OCI-LY7 (cell line): ENCODE measurements at regions not wholly inside any gene's neighbourhood (a gene's known extent, or its start where the extent isn't known, plus 50 kb on each side); places are given as distances from the start of the nearest gene placed in this dataset.

ENCODE experiments used
- BruUV-seq: library from RNA; stranded (reverse); fragments of 400-500 nt; replicated peaks from 2 replicates; lab custom pipeline; 2021; lab: Mats Ljungman, UMichigan
- CTCF ChIA-PET: fragments of 300-600 bp; sonication (Branson Sonifier 250); formaldehyde crosslinking; loops from one replicate; lab custom pipeline; 2022; ENCODE audit warnings: antibody characterized with exemption; ENCODE audit not compliant: unreplicated experiment; lab: Charles Lee
- POLR2A ChIA-PET: fragments of 300-600 bp; sonication (Branson Sonifier 250); formaldehyde crosslinking; loops from one replicate; lab custom pipeline; 2022; ENCODE audit warnings: antibody characterized with exemption; lab: Charles Lee
- DNase-seq: peaks from one replicate; pipeline ENCODE4 v3.0.0-alpha.2; 2015; ENCODE audit warnings: low spot score
- H2AFZ ChIP-seq: fragments of 200-600 bp; sonication (generic), shearing (Covaris generic); 2 replicates; pipeline ENCODE4 v1.6.1; 2014; ENCODE audit warnings: mild to moderate bottlenecking, antibody characterized with exemption, low read length, moderate library complexity
- H3K27ac ChIP-seq: fragments of 200-600 bp; sonication (generic); 2 replicates; pipeline ENCODE4 v1.5.1; 2014; ENCODE audit warnings: mixed run types, low read depth, mild to moderate bottlenecking, moderate library complexity, low read length, inconsistent platforms; ENCODE audit not compliant: poor library complexity, severe bottlenecking
- H3K36me3 ChIP-seq: fragments of 200-600 bp; sonication (generic); 2 replicates; pipeline ENCODE4 v1.6.1; 2014; ENCODE audit warnings: mild to moderate bottlenecking, antibody characterized with exemption, low read length, moderate library complexity, mixed read lengths; ENCODE audit not compliant: insufficient read depth
- H3K4me1 ChIP-seq: fragments of 200-600 bp; sonication (generic); 2 replicates; pipeline ENCODE4 v1.5.1; 2014; ENCODE audit warnings: mild to moderate bottlenecking, low read length; ENCODE audit not compliant: insufficient read depth, poor library complexity, severe bottlenecking
- H3K4me2 ChIP-seq: fragments of 200-600 bp; sonication (generic); 2 replicates; pipeline ENCODE4 v1.6.1; 2014; ENCODE audit warnings: mild to moderate bottlenecking, low read length
- H3K4me3 ChIP-seq: fragments of 200-600 bp; sonication (generic); 2 replicates; pipeline ENCODE4 v1.5.1; 2014; ENCODE audit warnings: mild to moderate bottlenecking, low read depth, low read length; ENCODE audit not compliant: poor library complexity, severe bottlenecking
- H3K79me2 ChIP-seq: fragments of 200-600 bp; sonication (generic); 2 replicates; pipeline ENCODE4 v1.6.1; 2016; ENCODE audit warnings: low read depth, mild to moderate bottlenecking, low read length, moderate library complexity, mixed read lengths; ENCODE audit not compliant: insufficient read depth
- H3K9me2 ChIP-seq: fragments of 200-600 bp; sonication (generic); 2 replicates; pipeline ENCODE4 v1.6.1; 2016; ENCODE audit warnings: mild to moderate bottlenecking, low read length, mixed read lengths; ENCODE audit not compliant: insufficient read depth
- H3K9me3 ChIP-seq: fragments of 200-600 bp; sonication (generic); 2 replicates; pipeline ENCODE4 v1.6.1; 2014; ENCODE audit warnings: mild to moderate bottlenecking, mixed run types, low read length, mixed read lengths
- H4K20me1 ChIP-seq: fragments of 200-600 bp; sonication (generic); 2 replicates; pipeline ENCODE4 v1.6.1; 2014; ENCODE audit warnings: mild to moderate bottlenecking, antibody characterized with exemption, low read length, moderate library complexity, mixed read lengths; ENCODE audit not compliant: insufficient read depth
- EZH2phosphoT487 ChIP-seq: fragments of 200-600 bp; sonication (generic); IDR thresholded peaks from 2 replicates; pipeline ENCODE4 v1.6.1; 2018; ENCODE audit warnings: low read depth, borderline replicate concordance, mild to moderate bottlenecking, mixed run types, antibody characterized with exemption, low read length, moderate library complexity, mixed read lengths
- intact Hi-C: fragments of 100-400 bp; cut with micrococcal nuclease; formaldehyde crosslinking; loops from one replicate; pipeline ENCODE4 v1.10.0; 2022; ENCODE audit not compliant: unreplicated experiment
- TF ChIP-seq, protein P1 (sequence below): fragments of 200-600 bp; sonication (generic); conservative IDR thresholded peaks from 2 replicates; pipeline ENCODE4 v1.5.1; 2014; ENCODE audit warnings: mild to moderate bottlenecking, antibody characterized with exemption, low read length, moderate library complexity, mixed read lengths

DNA sequence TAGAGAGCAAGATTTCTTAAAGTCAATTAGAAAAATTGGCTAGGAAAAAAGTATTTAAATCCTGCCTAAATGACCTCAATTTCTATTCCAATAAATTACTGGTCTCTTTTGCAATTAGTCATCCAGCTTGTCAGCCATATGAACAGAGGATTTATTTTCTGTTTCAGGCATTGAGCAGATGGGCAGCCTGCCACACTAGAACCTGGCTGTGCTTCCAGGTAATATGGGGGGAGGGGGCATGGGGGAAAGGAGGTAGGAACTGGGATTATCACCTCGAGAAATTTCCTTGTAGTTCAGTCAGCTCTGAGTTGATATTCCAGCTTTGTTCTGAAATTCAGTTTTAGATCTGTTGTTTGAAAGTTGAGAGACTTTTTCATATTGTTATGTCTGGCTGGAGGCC is 206.3 kb upstream of the LCORL start:
- Histone ChIP-seq H3K4me3 (no peak overlapping the region), H2AFZ (no peak overlapping the region), H3K9me3 (no peaks in the 10 kb centered on the region), H3K9me2 (no peaks in the 10 kb centered on the region), H3K4me2 (no peak overlapping the region), H3K36me3 (no peaks in the 10 kb centered on the region), H3K4me1 (no peaks in the 10 kb centered on the region), H4K20me1 (no peaks in the 10 kb centered on the region), H3K27ac (no peak overlapping the region), H3K79me2 (no peaks in the 10 kb centered on the region)
- DNase-seq, result no peak
- intact Hi-C loops, result no loop called here
- ChIA-PET POLR2A (interaction anchor here (0.7 kb wide), 2 partner anchors 10 to 164 kb away, joined by 5 to 7 read pairs; no protein-coding TSS in a partner anchor), CTCF (no interaction called here)
- BruUV-seq, result no TSS peak
- no peak for TF ChIP-seq EZH2phosphoT487
- TF ChIP-seq, protein P1, sequence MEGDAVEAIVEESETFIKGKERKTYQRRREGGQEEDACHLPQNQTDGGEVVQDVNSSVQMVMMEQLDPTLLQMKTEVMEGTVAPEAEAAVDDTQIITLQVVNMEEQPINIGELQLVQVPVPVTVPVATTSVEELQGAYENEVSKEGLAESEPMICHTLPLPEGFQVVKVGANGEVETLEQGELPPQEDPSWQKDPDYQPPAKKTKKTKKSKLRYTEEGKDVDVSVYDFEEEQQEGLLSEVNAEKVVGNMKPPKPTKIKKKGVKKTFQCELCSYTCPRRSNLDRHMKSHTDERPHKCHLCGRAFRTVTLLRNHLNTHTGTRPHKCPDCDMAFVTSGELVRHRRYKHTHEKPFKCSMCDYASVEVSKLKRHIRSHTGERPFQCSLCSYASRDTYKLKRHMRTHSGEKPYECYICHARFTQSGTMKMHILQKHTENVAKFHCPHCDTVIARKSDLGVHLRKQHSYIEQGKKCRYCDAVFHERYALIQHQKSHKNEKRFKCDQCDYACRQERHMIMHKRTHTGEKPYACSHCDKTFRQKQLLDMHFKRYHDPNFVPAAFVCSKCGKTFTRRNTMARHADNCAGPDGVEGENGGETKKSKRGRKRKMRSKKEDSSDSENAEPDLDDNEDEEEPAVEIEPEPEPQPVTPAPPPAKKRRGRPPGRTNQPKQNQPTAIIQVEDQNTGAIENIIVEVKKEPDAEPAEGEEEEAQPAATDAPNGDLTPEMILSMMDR, result no peak

DNA sequence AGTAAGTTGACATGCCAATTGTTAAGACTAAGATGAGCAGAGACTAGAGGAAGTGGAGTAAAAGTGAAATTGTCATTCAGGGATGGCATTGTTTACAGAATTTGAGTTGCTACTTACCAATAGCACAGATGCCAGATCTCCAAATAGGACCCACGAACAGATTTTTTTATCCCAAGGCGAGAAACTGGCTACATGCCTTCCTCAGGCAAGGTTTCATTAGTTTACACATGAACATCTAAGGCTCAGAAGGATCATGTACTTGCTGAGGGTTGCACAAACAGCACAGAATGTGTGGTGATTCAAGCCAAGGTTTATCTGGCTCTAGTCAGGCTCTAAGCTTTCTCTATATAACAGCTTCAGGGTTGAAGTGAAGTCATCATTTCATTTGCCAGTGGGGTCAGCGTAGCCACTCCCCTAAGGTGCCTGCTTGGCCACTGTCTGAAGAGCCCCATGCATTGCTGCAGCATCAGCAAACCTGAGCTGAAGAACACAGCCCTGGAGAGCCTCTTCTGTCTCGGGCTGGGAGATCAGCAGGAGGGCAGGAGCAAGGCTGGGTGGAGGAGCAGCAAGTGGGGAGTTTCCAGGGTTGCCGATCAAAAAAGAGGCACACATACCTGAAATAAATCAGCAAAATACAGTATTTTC is 193.0 kb upstream of the LCORL start:
- TF ChIP-seq, protein P1, result no peak
- no peak for TF ChIP-seq EZH2phosphoT487
- H3K4me1 ChIP-seq, result no peaks in the 10 kb centered on the region
- no peaks in the 10 kb centered on the region for H4K20me1 ChIP-seq
- H3K9me2 ChIP-seq, result no peaks in the 10 kb centered on the region
- no peaks in the 10 kb centered on the region for H3K79me2 ChIP-seq
- DNase-seq, result no peak
- ChIA-PET CTCF (no interaction called here), POLR2A (no interaction called here)
- BruUV-seq, result no TSS peak
- H3K9me3 ChIP-seq, result no peaks in the 10 kb centered on the region
- H3K4me2 ChIP-seq, result no peak overlapping the region
- H2AFZ ChIP-seq, result no peak overlapping the region
- no peak overlapping the region for H3K4me3 ChIP-seq
- intact Hi-C loops, result no loop called here
- no peak overlapping the region for H3K27ac ChIP-seq
- H3K36me3 ChIP-seq, result no peaks in the 10 kb centered on the region

DNA sequence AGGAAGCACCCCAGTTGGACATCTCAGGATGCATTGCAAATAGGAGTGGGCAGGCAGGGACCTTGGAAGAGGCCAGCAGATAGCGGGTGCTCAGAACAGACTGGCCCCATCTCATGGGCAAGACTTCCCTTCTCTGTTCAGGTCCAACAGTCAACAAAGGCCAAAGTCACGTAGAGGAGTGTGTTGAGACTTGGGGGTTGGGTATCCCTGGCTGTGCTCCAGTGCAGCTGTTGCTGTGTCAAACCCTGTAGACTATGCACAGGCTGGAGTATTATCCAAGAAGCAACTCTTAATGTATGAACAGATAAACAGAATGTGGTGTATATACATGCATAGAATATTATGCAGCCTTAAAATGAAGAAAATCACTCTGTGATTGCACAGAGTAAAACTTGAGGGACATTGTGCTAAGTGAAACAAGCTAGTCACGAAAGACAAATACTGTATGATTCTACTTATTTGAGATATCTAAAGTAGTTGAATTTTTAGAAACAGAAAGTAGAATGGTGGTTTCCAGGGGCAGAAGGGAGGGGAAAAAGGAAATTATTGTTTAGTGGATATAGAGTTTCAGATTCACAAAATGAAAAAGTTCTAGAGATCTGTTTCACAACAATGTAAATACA is 192.1 kb upstream of the LCORL start:
- H3K4me1 ChIP-seq, result no peaks in the 10 kb centered on the region
- H3K27ac ChIP-seq, result no peak overlapping the region
- H3K79me2 ChIP-seq, result no peaks in the 10 kb centered on the region
- H4K20me1 ChIP-seq, result no peaks in the 10 kb centered on the region
- no peak for DNase-seq
- CTCF ChIA-PET, result no interaction called here
- POLR2A ChIA-PET, result interaction anchor here (0.5 kb wide), 1 partner anchor 322 kb away, joined by 7 read pairs; no protein-coding TSS in a partner anchor
- intact Hi-C loops, result no loop called here
- H3K4me2 ChIP-seq, result no peak overlapping the region
- no peak overlapping the region for H2AFZ ChIP-seq
- TF ChIP-seq, protein P1, result no peak
- no peak for TF ChIP-seq EZH2phosphoT487
- H3K9me2 ChIP-seq, result no peaks in the 10 kb centered on the region
- no peaks in the 10 kb centered on the region for H3K9me3 ChIP-seq
- no peak overlapping the region for H3K4me3 ChIP-seq
- no TSS peak for BruUV-seq
- no peaks in the 10 kb centered on the region for H3K36me3 ChIP-seq
